ENCODE measurements at regions not wholly inside any gene's neighbourhood (a gene's known extent, or its start where the extent isn't known, plus 50 kb on each side); places are given as distances from the start of the nearest gene placed in this dataset.

DNA sequence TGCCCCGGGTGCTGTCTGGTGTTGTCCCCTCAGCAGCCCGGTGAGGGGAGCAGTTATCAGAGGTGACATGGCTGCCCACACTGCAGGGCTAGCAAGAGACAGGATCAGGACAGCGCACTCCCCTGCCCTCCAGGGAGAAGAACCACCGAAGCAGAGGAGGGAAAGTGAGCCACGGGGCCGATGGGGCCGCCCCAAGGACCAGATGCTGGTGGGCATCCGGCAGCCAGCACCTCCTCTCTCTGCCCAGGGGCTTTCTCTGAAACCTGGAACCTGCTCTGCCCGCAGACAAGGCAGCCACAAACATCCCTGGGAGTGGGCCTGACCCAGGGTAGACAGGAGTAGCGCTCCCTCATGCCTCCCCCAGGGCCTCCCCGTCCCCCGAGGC is 163.0 kb upstream of the CST7 start:
- WGBS (ENCODE audit: insufficient coverage, low coverage, missing lambda C conversion rate): 0% methylated on average over 2 of the region's 12 CpGs
- H3K36me3 ChIP-seq (ENCODE audit: control insufficient read depth, insufficient read depth, low read length): no peaks in the 10 kb centered on the region
- no peaks in the 10 kb centered on the region for H3K9me3 ChIP-seq (replicated peaks; ENCODE audit: control insufficient read depth, insufficient read depth, low read depth, low read length)
- no peak overlapping the region for H2AFZ ChIP-seq (ENCODE audit: low read depth, low read length)
- H3K4me2 ChIP-seq (ENCODE audit: insufficient read depth, low read length): no peak overlapping the region
- DNase-seq (ENCODE audit: extremely low read depth in 1 of 4, low spot score in 3 of 4) (no peak), ATAC-seq (no peak), FAIRE-seq (no peak)
- no peaks in the 10 kb centered on the region for H4K20me1 ChIP-seq (replicated peaks; ENCODE audit: control insufficient read depth, insufficient read depth, low read length)
- no peaks in the 10 kb centered on the region for H3K27me3 ChIP-seq (ENCODE audit: control insufficient read depth in 2 of 2, insufficient read depth in 2 of 2, low read length in 2 of 2)
- H3K9ac ChIP-seq (ENCODE audit: insufficient read depth in 1 of 2, low read depth in 2 of 2, low read length in 2 of 2): no peak overlapping the region
- intact Hi-C loops (cut with micrococcal nuclease): loop anchor here (10.0 kb wide), 1 partner anchor 129 kb away; no protein-coding TSS in a partner anchor
- ChIA-PET POLR2A (no interaction called here), CTCF (ENCODE audit: low intra/inter-chr PET ratio) (no interaction called here)
- no peaks in the 10 kb centered on the region for H3K4me1 ChIP-seq (replicated peaks in 1 of 2; ENCODE audit: control insufficient read depth in 2 of 2, insufficient read depth in 2 of 2, low read length in 2 of 2)
- no peaks in the 10 kb centered on the region for H3K79me2 ChIP-seq (ENCODE audit: control insufficient read depth, insufficient read depth, low read length)
- no peaks in the 10 kb centered on the region for H3K9me1 ChIP-seq (ENCODE audit: control insufficient read depth, insufficient read depth, low read length)
- no peak overlapping the region for H3K4me3 ChIP-seq
- H3K27ac ChIP-seq (ENCODE audit: extremely low read depth, low read depth, low read length): no peak overlapping the region
- in situ Hi-C loops (cut with MboI): no loop called here
- no TSS peak for BruUV-seq (replicated peaks)
- TF ChIP-seq SIN3A (IDR thresholded peaks at IDR 0.05; ENCODE audit: borderline replicate concordance in 2 of 2, control insufficient read depth in 1 of 2, low read depth in 2 of 2, low read length in 2 of 2): no peak
- TF ChIP-seq E2F3 (CRISPR knock-in tag; IDR thresholded peaks at IDR 0.05): no peak
- no peak for TF ChIP-seq MCM7 (IDR thresholded peaks at IDR 0.05)
- TF ChIP-seq NR1H2 (CRISPR knock-in tag; IDR thresholded peaks at IDR 0.05): no peak
- TF ChIP-seq MCM2 (IDR thresholded peaks at IDR 0.05; ENCODE audit: low read depth): no peak
- no peak for TF ChIP-seq MTA3 (IDR thresholded peaks at IDR 0.05; ENCODE audit: borderline replicate concordance)
- TF ChIP-seq MYC (IDR thresholded peaks at IDR 0.05; ENCODE audit: low read depth, low read length): no peak
- no peak for TF ChIP-seq MYC (CRISPR knock-in tag; IDR thresholded peaks at IDR 0.05; ENCODE audit: borderline replicate concordance, low read depth)
- TF ChIP-seq KDM1A (IDR thresholded peaks at IDR 0.05): no peak
- TF ChIP-seq ZNF134 (CRISPR knock-in tag; conservative IDR thresholded peaks at IDR 0.05): no peak
- no peak for TF ChIP-seq RAD21 (CRISPR knock-in tag; conservative IDR thresholded peaks at IDR 0.05 in 1 of 2, IDR thresholded peaks at IDR 0.05 in 1 of 2)
- TF ChIP-seq SRSF1 (IDR thresholded peaks at IDR 0.05; ENCODE audit: low read depth, low read length): no peak
- TF ChIP-seq, protein P1, sequence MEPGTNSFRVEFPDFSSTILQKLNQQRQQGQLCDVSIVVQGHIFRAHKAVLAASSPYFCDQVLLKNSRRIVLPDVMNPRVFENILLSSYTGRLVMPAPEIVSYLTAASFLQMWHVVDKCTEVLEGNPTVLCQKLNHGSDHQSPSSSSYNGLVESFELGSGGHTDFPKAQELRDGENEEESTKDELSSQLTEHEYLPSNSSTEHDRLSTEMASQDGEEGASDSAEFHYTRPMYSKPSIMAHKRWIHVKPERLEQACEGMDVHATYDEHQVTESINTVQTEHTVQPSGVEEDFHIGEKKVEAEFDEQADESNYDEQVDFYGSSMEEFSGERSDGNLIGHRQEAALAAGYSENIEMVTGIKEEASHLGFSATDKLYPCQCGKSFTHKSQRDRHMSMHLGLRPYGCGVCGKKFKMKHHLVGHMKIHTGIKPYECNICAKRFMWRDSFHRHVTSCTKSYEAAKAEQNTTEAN (CRISPR knock-in tag; IDR thresholded peaks at IDR 0.05): no peak
- TF ChIP-seq MTA2 (IDR thresholded peaks at IDR 0.05; ENCODE audit: low read depth): no peak
- TF ChIP-seq SAFB (IDR thresholded peaks at IDR 0.05; ENCODE audit: borderline replicate concordance, low read depth, low read length): no peak
- TF ChIP-seq MCM3 (IDR thresholded peaks at IDR 0.05): no peak
- TF ChIP-seq ZZZ3 (IDR thresholded peaks at IDR 0.05): no peak
- no peak for TF ChIP-seq WHSC1 (IDR thresholded peaks at IDR 0.05; ENCODE audit: low read length)
- no peak for TF ChIP-seq GABPB2 (CRISPR knock-in tag; conservative IDR thresholded peaks at IDR 0.05)
